GM19239 (cell line): ENCODE measurements at regions not wholly inside any gene's neighbourhood (a gene's known extent, or its start where the extent isn't known, plus 50 kb on each side); places are given as distances from the start of the nearest gene placed in this dataset.

Source experiments
- DNase-seq: peaks from one replicate; pipeline ENCODE4 v3.0.0; 2011; ENCODE audit warnings: low spot score; ENCODE audit not compliant: insufficient read length
- FAIRE-seq: peaks from 2 replicates; lab custom pipeline; 2011; peaks lifted over from hg19 to GRCh38; lab: Jason Lieb, UNC

- DNase-seq (no peak), FAIRE-seq (no peak)
Measured at GRCh38 chr11:79686703-79687419, 246.0 kb upstream of the TENM4 start.

- FAIRE-seq, result no peak
- DNase-seq, result no peak
Measured at GRCh38 chr11:79683930-79684329, 243.1 kb upstream of the TENM4 start.

- DNase-seq (no peak), FAIRE-seq (no peak)
Measured at GRCh38 chr11:79678780-79679452, 238.1 kb upstream of the TENM4 start.

GRCh38 chr11:79676396-79676795 lies 235.6 kb upstream of the TENM4 start:
- no peak for DNase-seq
- FAIRE-seq, result no peak

GRCh38 chr11:79675081-79675480 lies 234.3 kb upstream of the TENM4 start:
- DNase-seq, result no peak
- FAIRE-seq, result no peak

GRCh38 chr11:79672786-79673185 lies 232.0 kb upstream of the TENM4 start:
- FAIRE-seq, result no peak
- DNase-seq, result no peak

- no peak for FAIRE-seq
Measured at GRCh38 chr11:79671401-79671800, 230.6 kb upstream of the TENM4 start.

GRCh38 chr11:79670882-79671281 lies 230.1 kb upstream of the TENM4 start:
- DNase-seq (no peak), FAIRE-seq (no peak)

More at GRCh38 chr11:79671401-79671800, 230.6 kb upstream of the TENM4 start:
- DNase-seq, result no peak

- no peak for DNase-seq
- FAIRE-seq, result no peak
Measured at GRCh38 chr11:79668575-79668974, 227.7 kb upstream of the TENM4 start.

GRCh38 chr11:79667380-79667779 lies 226.6 kb upstream of the TENM4 start:
- DNase-seq (no peak), FAIRE-seq (no peak)

GRCh38 chr11:79663017-79663416 lies 222.2 kb upstream of the TENM4 start:
- no peak for FAIRE-seq
- no peak for DNase-seq

GRCh38 chr11:79661373-79661772 lies 220.5 kb upstream of the TENM4 start:
- DNase-seq (no peak), FAIRE-seq (no peak)

- FAIRE-seq (no peak), DNase-seq (no peak)
Measured at GRCh38 chr11:79648766-79649520, 208.1 kb upstream of the TENM4 start.

- FAIRE-seq (no peak), DNase-seq (no peak)
Measured at GRCh38 chr11:79637219-79637618, 196.4 kb upstream of the TENM4 start.

GRCh38 chr11:79634905-79635304 lies 194.1 kb upstream of the TENM4 start:
- FAIRE-seq, result no peak
- DNase-seq, result no peak

GRCh38 chr11:79627281-79627680 lies 186.5 kb upstream of the TENM4 start:
- FAIRE-seq, result no peak

GRCh38 chr11:79626135-79627075 lies 185.6 kb upstream of the TENM4 start:
- FAIRE-seq (no peak), DNase-seq (no peak)

More at GRCh38 chr11:79627281-79627680, 186.5 kb upstream of the TENM4 start:
- DNase-seq, result no peak

GRCh38 chr11:79623375-79623774 lies 182.5 kb upstream of the TENM4 start:
- FAIRE-seq (no peak), DNase-seq (no peak)

GRCh38 chr11:79617561-79617960 lies 176.7 kb upstream of the TENM4 start:
- DNase-seq (no peak), FAIRE-seq (no peak)

- no peak for FAIRE-seq
- DNase-seq, result no peak
Measured at GRCh38 chr11:79616392-79616851, 175.6 kb upstream of the TENM4 start.
